ENCODE measurements at regions not wholly inside any gene's neighbourhood (a gene's known extent, or its start where the extent isn't known, plus 50 kb on each side); places are given as distances from the start of the nearest gene placed in this dataset.

DNA sequence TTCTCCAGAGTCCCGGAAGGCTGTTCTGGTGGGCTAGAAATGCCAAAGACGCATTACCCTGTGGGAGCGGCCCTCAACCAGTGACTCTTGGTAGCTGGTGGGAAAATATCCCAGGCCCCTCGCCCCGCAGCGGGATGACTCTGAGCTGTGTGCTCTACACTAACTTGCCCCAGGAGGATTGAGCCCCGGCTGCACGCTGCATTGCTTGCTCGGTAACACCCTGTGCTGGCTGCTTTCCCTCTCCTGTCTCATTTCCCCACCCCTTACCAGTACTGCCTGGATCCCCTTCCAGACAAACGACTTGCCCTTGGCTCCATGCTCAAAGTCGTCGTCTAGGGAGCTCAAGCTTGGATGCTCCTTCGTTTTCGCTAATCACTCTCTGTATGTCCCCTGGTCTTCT, 411.8 kb upstream of the SULF2 start:
- no peak for TF ChIP-seq NFIC (IDR thresholded peaks at IDR 0.05)
- TF ChIP-seq TAF1 (IDR thresholded peaks at IDR 0.05; ENCODE audit: low read depth): no peak
- TF ChIP-seq EP300 (IDR thresholded peaks at IDR 0.05; ENCODE audit: borderline replicate concordance): no peak
- TF ChIP-seq RAD21 (IDR thresholded peaks at IDR 0.05; ENCODE audit: low read depth): no peak
- TF ChIP-seq, protein P1, sequence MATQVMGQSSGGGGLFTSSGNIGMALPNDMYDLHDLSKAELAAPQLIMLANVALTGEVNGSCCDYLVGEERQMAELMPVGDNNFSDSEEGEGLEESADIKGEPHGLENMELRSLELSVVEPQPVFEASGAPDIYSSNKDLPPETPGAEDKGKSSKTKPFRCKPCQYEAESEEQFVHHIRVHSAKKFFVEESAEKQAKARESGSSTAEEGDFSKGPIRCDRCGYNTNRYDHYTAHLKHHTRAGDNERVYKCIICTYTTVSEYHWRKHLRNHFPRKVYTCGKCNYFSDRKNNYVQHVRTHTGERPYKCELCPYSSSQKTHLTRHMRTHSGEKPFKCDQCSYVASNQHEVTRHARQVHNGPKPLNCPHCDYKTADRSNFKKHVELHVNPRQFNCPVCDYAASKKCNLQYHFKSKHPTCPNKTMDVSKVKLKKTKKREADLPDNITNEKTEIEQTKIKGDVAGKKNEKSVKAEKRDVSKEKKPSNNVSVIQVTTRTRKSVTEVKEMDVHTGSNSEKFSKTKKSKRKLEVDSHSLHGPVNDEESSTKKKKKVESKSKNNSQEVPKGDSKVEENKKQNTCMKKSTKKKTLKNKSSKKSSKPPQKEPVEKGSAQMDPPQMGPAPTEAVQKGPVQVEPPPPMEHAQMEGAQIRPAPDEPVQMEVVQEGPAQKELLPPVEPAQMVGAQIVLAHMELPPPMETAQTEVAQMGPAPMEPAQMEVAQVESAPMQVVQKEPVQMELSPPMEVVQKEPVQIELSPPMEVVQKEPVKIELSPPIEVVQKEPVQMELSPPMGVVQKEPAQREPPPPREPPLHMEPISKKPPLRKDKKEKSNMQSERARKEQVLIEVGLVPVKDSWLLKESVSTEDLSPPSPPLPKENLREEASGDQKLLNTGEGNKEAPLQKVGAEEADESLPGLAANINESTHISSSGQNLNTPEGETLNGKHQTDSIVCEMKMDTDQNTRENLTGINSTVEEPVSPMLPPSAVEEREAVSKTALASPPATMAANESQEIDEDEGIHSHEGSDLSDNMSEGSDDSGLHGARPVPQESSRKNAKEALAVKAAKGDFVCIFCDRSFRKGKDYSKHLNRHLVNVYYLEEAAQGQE (IDR thresholded peaks at IDR 0.05; ENCODE audit: low read depth): no peak
- TF ChIP-seq CREB1 (IDR thresholded peaks at IDR 0.05; ENCODE audit: low read depth): no peak
- TF ChIP-seq EGR1 (IDR thresholded peaks at IDR 0.05): no peak
- no peak for TF ChIP-seq CEBPB (IDR thresholded peaks at IDR 0.05)
- no peak for TF ChIP-seq ZBTB7A (IDR thresholded peaks at IDR 0.05; ENCODE audit: low read depth)
- TF ChIP-seq FOXM1 (IDR thresholded peaks at IDR 0.05; ENCODE audit: borderline replicate concordance, low read depth): no peak
- TF ChIP-seq USF1 (IDR thresholded peaks at IDR 0.05): no peak
- TF ChIP-seq TCF12 (IDR thresholded peaks at IDR 0.05; ENCODE audit: low read depth): no peak
- no peak for TF ChIP-seq YY1 (IDR thresholded peaks at IDR 0.05; ENCODE audit: low read depth)
- no peak for TF ChIP-seq MAX (IDR thresholded peaks at IDR 0.05)

Data from Ishikawa (cell line).